ENCODE measurements at regions not wholly inside any gene's neighbourhood (a gene's known extent, or its start where the extent isn't known, plus 50 kb on each side); places are given as distances from the start of the nearest gene placed in this dataset.

- no peak for DNase-seq (ENCODE audit: low read depth, low spot score)
Measured at GRCh38 chr3:57009802-57010201, 50.7 kb upstream of the SPATA12 start.

DNA sequence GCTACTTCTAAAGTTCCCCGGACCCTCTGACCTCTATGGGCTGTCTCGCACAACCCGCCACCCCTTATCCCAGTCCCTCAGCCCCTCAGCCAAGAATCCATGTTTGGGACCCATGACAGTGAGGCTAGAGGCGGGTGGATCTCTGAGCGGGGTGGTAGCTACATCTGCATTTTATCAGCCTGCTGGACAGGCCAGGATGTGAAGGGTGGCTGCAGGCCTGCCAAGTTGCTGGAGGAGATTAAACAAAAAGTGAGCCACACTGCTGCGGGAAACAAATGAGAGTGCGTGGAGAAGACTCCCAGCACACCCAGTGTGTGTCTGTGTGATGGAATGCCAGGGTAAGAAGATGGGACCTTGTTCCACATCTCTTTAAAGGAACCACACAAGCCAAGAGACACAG, 51.1 kb upstream of the SPATA12 start:
- no peak for DNase-seq (ENCODE audit: low read depth, low spot score)

- DNase-seq (ENCODE audit: low read depth, low spot score) = peak; percentile 67
Measured at GRCh38 chr3:57007521-57008460, 52.7 kb upstream of the SPATA12 start.

- no peak for DNase-seq (ENCODE audit: low read depth, low spot score)
Measured at GRCh38 chr3:57006949-57007419, 53.5 kb upstream of the SPATA12 start.

DNA sequence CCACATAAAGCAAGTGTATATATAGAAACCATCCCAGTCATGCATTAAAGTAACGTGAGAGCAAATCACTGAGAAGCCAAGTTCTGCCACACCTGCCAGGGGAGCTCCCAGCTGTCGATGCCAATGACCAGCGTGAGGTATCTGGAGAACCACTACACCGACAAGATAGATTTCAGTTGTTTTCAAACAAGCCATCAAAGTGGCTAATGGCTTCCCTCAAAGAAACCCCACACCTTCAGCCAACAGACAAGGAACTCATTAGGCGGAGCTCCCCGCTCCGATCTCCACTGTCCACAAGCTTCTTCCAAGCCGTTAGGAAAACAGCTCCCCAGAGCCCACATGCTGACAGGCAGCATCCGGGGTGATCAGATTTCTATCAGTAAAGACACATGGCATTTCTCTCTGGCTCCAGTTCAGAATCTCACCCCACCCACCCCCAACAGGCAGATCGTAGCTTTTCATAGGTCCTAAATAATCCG, 54.2 kb upstream of the SPATA12 start:
- DNase-seq (ENCODE audit: low read depth, low spot score) = no peak

- DNase-seq (ENCODE audit: low read depth, low spot score) = no peak
Measured at GRCh38 chr3:57004229-57004628, 56.2 kb upstream of the SPATA12 start.

GRCh38 chr3:57003676-57004075, 56.8 kb upstream of the SPATA12 start:
- no peak for DNase-seq (ENCODE audit: low read depth, low spot score)

- DNase-seq (ENCODE audit: low read depth, low spot score) = no peak
Measured at GRCh38 chr3:57001356-57001755, 59.1 kb upstream of the SPATA12 start.

DNA sequence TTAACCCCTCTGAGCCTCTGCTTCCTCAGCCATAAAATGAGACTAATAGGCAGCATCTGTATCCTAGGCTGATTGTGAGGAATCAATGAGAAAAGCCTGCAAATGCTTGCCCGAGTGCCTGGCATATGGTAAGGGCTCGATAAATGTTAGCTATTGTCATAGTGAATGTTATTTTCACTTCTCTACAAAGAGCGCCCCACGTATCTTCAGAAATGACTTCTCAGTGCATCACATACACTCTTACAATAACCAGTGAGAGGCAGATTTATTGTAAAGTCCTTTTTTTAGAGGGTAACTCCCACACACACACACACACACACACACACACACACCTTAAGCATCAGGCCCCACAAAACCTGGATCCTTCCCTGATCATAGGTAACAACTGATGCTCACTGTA, 60.5 kb upstream of the SPATA12 start:
- DNase-seq (ENCODE audit: low read depth, low spot score) = no peak

DNA sequence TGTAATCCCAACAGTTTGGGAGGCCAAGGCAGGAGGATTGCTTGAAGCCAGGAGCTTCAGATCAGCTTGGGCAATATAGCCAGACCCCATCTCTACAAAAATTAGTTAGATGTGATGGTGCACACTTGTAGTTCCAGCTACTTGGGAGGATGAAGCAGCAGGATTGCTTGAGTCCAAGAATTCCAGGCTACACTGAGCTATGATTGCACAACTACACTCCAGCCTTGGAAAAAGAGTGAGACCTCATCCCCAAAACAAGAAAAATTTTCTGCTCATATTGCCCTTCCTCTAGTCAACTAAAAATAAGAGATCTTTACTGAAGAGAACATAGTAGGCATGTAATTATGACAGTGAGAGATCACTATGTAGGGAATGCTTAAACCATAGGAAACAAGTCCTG, 60.9 kb upstream of the SPATA12 start:
- DNase-seq (ENCODE audit: low read depth, low spot score) = no peak

- no peak for DNase-seq (ENCODE audit: low read depth, low spot score)
Measured at GRCh38 chr3:56998076-56998529, 62.4 kb upstream of the SPATA12 start.

DNA sequence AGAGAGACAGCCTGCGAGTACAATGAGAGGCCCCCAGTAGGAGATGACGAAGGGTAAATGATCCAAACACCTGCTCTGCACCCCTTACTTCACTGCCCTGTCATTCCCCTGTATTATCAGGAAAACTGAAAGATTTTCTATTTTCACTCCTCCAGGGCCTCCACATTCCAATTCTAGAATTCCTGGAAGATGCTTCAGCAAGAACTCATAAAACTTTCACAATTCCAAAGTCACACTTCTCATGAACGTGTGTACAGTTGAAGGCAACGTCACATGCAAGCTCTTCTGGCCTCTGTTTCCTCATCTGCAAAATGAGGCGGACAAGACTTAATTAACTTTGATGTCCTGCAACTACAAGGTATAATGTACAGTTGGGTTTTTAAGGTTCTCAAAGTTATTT, 62.8 kb upstream of the SPATA12 start:
- no peak for DNase-seq (ENCODE audit: low read depth, low spot score)

- no peak for DNase-seq (ENCODE audit: low read depth, low spot score)
Measured at GRCh38 chr3:56997041-56997440, 63.4 kb upstream of the SPATA12 start.

- DNase-seq (ENCODE audit: low read depth, low spot score) = no peak
Measured at GRCh38 chr3:56994391-56994790, 66.1 kb upstream of the SPATA12 start.

DNA sequence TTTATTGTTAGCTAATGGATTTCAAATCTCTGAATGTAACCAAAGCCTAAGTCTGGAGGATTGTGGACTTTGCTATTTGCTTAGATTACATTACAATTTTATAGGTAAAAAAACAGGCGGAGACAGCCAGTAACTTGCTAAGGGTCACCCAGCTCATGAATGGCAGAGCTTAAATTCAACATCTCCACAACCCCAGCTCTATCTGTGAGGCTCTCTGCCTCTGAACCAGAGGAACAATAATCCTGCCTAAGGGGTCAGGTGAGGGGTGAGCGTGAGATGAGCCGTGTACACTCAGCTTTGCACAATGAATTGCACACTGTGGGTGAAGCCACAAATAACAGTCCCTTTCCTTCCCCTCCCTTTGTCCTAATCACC, 69.8 kb upstream of the SPATA12 start:
- no peak for DNase-seq (ENCODE audit: low read depth, low spot score)

GRCh38 chr3:56989977-56990640, 70.4 kb upstream of the SPATA12 start:
- no peak for DNase-seq (ENCODE audit: low read depth, low spot score)

DNA sequence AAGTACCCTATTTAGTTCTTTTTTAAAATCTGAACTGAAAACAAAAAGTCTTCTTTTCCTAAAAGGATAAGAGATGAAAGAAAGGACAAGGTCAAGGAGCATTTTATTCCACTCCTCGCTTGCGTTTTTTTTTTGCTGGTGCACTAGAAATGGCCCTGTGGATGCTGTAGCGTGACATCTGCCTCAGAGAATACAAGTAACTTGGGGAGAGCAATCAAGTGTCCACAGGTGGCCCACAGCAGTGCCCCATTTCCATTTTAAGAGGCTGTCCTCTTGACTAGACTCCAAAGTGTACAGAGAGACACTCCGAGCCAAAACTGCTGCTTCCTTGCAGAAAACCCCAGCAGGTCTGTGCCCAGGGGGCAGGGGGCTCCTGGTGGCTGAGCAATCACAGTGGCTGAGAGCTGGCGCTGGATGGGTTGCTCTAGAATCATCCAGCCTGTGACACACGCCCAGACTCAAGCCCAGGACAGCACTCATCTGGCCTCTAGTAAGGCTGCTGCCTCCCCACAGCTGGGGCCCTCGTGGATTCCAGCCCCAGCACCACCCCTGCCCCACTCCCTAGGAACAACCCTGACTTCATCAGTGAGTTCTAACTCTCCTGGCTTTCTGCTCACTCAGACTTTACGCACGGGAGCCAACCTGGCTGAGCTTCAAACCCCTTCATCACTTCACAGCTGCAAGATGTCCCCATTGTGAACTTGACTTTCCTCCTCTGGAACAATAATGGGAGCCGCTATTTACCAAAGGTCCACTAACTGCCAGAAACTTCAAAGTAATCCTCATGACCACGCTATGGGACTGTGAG, 71.1 kb upstream of the SPATA12 start:
- no peak for DNase-seq (ENCODE audit: low read depth, low spot score)

DNA sequence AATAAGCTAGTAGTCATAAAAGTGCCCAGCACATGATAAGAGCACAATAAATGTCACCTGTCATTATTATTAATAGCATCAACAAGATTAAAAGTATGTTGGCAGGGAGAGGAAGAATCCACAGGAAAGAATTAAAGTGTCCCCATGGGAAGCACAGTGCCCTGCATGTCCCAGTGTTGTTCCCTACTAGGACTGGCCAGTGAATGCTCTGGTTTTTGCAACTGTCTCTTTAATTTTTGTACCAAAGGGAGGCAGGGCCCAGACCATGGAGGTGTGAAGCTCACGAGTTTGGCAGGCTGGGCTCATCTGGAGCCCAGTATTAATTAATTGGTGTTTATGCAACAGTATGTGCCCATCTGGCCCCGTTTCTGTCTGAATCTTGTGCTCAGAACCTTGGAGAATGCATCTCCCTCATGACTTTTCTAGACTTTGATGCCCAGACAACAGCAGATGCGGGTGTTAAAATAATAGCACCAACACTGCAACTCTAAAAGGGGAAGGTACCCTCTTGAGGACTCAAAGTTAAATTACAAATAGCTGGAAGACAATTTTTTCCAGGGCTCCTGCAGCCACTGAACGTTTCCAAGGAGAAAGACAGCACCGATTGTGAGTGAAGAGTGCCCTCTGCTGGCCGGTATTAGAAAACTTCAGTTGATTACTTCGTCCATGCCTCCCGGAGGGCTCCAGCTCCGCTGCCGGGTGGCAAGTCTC, 71.9 kb upstream of the SPATA12 start:
- DNase-seq (ENCODE audit: low read depth, low spot score) = peak; percentile 57

- no peak for DNase-seq (ENCODE audit: low read depth, low spot score)
Measured at GRCh38 chr3:56987238-56987895, 73.1 kb upstream of the SPATA12 start.

GRCh38 chr3:56986347-56986746, 74.1 kb upstream of the SPATA12 start:
- DNase-seq (ENCODE audit: low read depth, low spot score) = no peak

DNA sequence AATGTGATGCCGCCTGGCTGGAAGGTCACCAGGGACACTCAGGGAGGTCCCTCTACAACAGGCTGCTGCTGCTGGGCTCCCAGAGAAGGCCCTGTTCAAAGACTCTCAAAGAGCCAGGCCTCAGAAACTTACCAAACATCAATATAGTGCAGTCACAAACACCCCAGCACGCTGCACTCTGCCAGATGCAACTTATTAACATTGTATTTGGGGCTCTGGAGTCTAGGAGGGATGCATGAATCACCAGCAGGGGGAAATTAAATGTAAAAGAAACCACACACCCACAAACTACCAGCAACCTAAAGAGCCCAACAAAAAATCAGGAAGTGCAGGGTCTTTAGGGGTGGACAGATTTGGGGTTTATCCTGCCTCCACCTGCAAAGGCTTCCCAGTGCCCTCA, 74.6 kb upstream of the SPATA12 start:
- DNase-seq (ENCODE audit: low read depth, low spot score) = no peak

Data from smooth muscle cell of the brain vasculature (primary cell).